ES-I3 (cell line): ENCODE measurements at regions not wholly inside any gene's neighbourhood (a gene's known extent, or its start where the extent isn't known, plus 50 kb on each side); places are given as distances from the start of the nearest gene placed in this dataset.

Source experiments
- H3K36me3 ChIP-seq: 2 replicates; pipeline ENCODE4 v1.6.1; 2013; ENCODE audit warnings: mild to moderate bottlenecking, low read length, control low read depth, moderate library complexity; ENCODE audit not compliant: insufficient read depth
- H3K4me1 ChIP-seq: 2 replicates; pipeline ENCODE4 v1.6.1; 2013; ENCODE audit warnings: mild to moderate bottlenecking, control low read depth, low read length; ENCODE audit not compliant: insufficient read depth
- H3K9ac ChIP-seq: 2 replicates; pipeline ENCODE4 v1.6.1; 2013; ENCODE audit warnings: low read depth, mild to moderate bottlenecking, low read length, moderate library complexity
- H3K9me3 ChIP-seq: 2 replicates; pipeline ENCODE4 v1.6.1; 2013; ENCODE audit warnings: mild to moderate bottlenecking, low read length, moderate library complexity; ENCODE audit not compliant: control insufficient read depth, insufficient read depth

DNA sequence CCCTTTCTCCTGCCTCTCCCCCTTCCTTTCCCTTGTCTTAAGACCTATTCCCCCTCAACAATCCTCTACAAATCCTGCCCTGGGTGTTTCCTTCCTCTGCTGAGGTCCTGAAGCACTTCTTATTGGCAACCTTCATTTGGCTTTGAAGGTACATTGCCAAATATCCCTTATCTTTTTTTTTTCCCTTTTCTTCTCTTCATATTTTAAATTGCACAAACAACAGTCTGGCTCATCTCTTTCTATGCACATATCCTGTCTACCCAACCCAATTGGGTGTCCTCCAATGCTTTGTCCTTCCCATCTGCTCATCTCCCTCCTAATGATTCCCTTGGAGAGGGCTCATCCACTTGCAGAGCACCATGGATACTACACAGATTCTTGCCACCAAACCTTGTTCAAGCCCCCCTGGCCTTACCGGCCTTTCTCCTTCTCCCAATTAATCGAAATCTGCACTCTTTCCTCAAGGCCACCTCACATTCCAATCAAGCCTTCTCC lies 537.9 kb upstream of the JARID2 start:
- no peaks in the 10 kb centered on the region; the same call in 1 of the 2 replicates for H3K4me1 ChIP-seq

DNA sequence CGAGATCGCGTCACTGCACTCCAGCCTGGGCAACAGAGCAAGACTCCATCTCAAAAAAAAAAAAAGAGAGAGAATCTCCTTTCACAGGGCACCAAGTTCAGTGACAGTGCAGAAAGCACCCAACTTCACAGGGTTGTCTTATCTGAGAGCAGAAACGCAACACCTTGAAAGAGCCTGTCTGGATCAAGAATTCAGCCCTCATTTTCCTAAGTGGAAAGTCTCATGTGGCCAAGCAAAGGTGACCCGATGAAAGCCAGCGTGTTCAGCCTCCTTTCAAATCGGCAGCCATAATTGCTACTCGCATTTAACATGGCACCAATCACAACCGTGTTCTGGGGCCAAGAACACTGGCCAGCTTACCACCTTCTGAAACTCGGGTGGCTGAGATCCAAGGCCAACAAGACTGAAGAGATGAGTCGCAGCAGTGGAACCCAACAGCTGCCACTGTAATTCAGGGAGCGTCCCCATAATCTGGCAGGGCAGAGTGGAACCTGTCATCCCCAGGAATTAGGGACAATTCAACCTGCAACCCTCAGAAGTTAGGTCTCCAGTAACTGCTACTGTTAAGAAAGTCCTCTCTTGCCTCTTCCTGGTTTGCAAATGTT lies 536.7 kb upstream of the JARID2 start:
- Histone ChIP-seq H3K4me1 (no peaks in the 10 kb centered on the region; the same call in 1 of the 2 replicates), H3K9me3 (no peaks in the 10 kb centered on the region), H3K36me3 (no peaks in the 10 kb centered on the region), H3K9ac (no peak overlapping the region)

More for the DNA sequence above, 537.9 kb upstream of the JARID2 start:
- H3K9me3 ChIP-seq, result no peaks in the 10 kb centered on the region
- H3K9ac ChIP-seq, result no peak overlapping the region
- no peaks in the 10 kb centered on the region for H3K36me3 ChIP-seq

GRCh38 chr6:14709900-14710299 lies 536.0 kb upstream of the JARID2 start:
- H3K9ac ChIP-seq, result no peak overlapping the region
- no peaks in the 10 kb centered on the region for H3K36me3 ChIP-seq
- no peaks in the 10 kb centered on the region for H3K9me3 ChIP-seq
- H3K4me1 ChIP-seq, result no peaks in the 10 kb centered on the region; the same call in 1 of the 2 replicates

- Histone ChIP-seq H3K9ac (no peak overlapping the region), H3K9me3 (no peaks in the 10 kb centered on the region), H3K36me3 (no peaks in the 10 kb centered on the region), H3K4me1 (no peaks in the 10 kb centered on the region; the same call in 1 of the 2 replicates)
Observed at GRCh38 chr6:14710421-14710820, 535.4 kb upstream of the JARID2 start.

DNA sequence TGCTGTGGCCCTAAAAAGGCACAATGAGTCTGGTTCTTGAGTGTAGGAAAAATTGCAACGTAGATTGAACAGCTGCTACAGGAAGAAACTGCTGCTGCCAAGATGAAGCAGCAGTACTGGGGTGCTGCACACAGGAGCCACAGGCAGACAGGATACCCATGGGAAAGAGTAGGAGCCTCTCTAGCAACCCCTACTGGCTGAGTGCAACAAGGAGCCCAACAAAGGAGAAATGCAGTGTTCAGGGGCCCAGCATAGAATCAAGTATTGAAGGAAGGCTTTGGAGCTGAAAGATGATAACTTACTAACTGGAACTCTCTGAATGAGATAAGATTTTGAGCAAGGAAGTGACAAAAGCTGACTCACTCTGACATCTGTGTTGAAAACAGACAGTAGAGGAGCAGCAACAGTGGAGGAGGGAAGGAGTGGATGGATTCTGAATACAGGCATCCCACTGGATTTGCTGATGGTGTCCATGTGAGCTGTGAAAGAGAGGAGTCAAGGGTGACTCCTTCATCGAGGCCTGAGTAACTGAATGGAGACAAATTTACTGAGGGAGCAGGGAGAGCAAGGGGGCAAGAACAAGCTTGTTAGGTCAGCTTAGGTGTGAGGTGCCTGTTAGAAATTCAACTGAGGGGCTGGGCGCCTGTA lies 534.7 kb upstream of the JARID2 start:
- H3K4me1 ChIP-seq, result no peaks in the 10 kb centered on the region; the same call in 1 of the 2 replicates
- no peaks in the 10 kb centered on the region for H3K36me3 ChIP-seq
- no peaks in the 10 kb centered on the region for H3K9me3 ChIP-seq
- no peak overlapping the region for H3K9ac ChIP-seq

DNA sequence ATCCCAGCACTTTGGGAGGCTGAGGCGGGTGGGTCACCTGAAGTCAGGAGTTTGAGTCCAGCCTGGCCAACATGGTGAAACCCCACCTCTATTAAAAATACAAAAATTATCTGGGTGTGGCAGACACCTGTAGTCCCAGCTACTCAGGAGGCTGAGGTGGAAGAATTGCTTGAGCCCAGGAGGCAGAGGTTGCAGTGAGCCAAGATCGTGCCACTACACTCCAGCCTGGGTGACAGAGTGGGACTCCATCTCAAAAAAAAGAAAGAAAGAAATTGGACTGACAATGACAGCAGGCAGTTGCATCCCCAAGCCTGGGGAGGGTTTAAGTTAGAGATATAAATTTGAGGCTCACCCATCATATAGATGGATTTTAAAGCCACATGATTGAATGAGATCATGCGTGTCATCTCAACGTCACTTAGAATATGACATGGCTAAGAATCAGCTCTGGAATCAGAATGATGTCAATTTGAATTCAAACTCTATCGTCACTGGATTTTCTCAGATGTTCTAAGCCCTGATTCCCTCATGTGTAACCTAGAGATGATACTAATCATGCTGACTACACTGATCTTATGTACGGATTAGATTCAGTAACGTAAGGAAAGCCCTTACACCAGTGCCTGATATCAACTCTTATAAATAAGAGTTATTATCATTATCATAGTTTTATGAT lies 534.0 kb upstream of the JARID2 start:
- Histone ChIP-seq H3K9ac (no peak overlapping the region), H3K4me1 (no peaks in the 10 kb centered on the region; the same call in 1 of the 2 replicates), H3K36me3 (no peaks in the 10 kb centered on the region), H3K9me3 (no peaks in the 10 kb centered on the region)

- Histone ChIP-seq H3K36me3 (no peaks in the 10 kb centered on the region), H3K9ac (no peak overlapping the region), H3K4me1 (no peaks in the 10 kb centered on the region; the same call in 1 of the 2 replicates), H3K9me3 (no peaks in the 10 kb centered on the region)
Observed at GRCh38 chr6:14713008-14713960, 532.6 kb upstream of the JARID2 start.

GRCh38 chr6:14713966-14714631 lies 531.8 kb upstream of the JARID2 start:
- Histone ChIP-seq H3K9me3 (no peaks in the 10 kb centered on the region), H3K36me3 (no peaks in the 10 kb centered on the region), H3K4me1 (no peaks in the 10 kb centered on the region; the same call in 1 of the 2 replicates), H3K9ac (no peak overlapping the region)

DNA sequence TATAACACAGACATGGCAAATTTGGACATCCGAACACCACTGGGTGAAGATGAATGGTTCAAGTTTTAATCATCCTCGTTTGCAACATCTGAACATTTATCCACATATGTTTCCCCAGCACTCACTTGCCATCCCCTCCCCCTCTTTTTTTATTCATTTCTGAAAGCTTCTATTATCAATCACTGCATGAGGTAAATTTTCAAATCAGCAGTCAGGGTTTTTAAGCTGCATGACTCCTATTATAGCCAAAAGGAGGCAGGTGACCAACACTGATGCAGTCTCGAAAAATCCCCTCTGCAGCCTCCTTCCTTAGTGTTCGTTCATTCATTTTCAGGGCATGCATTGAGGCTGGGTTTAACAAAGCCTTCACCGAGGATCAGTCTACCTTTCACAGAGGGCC lies 530.8 kb upstream of the JARID2 start:
- H3K36me3 ChIP-seq, result no peaks in the 10 kb centered on the region
- no peak overlapping the region for H3K9ac ChIP-seq
- no peaks in the 10 kb centered on the region; the same call in 1 of the 2 replicates for H3K4me1 ChIP-seq
- no peaks in the 10 kb centered on the region for H3K9me3 ChIP-seq

GRCh38 chr6:14716499-14717146 lies 529.2 kb upstream of the JARID2 start:
- no peaks in the 10 kb centered on the region for H3K36me3 ChIP-seq
- no peak overlapping the region for H3K9ac ChIP-seq
- H3K9me3 ChIP-seq, result no peaks in the 10 kb centered on the region
- peaks cover 8% of the 10 kb centered on the region; the same call in 1 of the 2 replicates for H3K4me1 ChIP-seq

DNA sequence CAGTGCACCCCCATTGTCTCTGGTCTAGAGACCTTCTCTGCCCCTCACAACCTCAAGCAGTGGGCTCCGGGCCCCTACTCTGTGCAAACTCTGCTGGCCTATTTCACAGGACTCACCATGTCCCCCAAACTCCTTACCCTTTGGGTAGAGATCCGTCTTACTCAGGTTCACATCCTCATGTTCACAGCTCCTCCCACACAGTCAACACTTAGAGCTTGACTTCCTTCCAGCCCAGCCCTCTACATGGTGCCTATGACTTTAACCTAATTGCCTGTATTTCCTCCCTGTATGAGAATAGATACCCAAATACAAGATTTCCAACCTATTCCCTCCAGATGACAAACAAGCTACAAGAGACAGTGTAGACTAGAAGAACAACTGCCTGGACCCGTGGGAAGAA lies 528.6 kb upstream of the JARID2 start:
- no peaks in the 10 kb centered on the region for H3K9me3 ChIP-seq
- no peak overlapping the region for H3K9ac ChIP-seq
- H3K36me3 ChIP-seq, result no peaks in the 10 kb centered on the region
- peaks cover 8% of the 10 kb centered on the region; the same call in 1 of the 2 replicates for H3K4me1 ChIP-seq

DNA sequence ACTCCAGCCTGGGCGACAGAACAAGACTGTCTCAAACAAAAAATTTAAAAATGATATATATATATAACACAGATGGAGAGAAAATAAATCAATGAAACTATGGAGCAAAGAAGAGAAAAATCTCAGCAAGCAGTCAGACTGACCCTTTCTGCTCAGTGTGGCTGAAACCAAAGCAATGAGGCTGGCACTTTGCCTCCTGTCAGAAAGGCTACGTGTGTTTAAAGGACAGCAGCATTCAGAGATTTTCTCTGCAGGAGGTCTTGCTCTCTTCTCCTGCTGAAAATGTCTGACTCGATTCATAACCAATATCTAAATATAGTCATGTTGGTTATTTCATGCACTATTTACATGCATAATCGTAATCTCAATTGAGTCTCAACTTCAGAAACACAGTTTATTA lies 527.0 kb upstream of the JARID2 start:
- no peak overlapping the region for H3K9ac ChIP-seq
- no peaks in the 10 kb centered on the region for H3K36me3 ChIP-seq
- H3K4me1 ChIP-seq, result peaks cover 8% of the 10 kb centered on the region; the same call in 1 of the 2 replicates
- no peaks in the 10 kb centered on the region for H3K9me3 ChIP-seq

DNA sequence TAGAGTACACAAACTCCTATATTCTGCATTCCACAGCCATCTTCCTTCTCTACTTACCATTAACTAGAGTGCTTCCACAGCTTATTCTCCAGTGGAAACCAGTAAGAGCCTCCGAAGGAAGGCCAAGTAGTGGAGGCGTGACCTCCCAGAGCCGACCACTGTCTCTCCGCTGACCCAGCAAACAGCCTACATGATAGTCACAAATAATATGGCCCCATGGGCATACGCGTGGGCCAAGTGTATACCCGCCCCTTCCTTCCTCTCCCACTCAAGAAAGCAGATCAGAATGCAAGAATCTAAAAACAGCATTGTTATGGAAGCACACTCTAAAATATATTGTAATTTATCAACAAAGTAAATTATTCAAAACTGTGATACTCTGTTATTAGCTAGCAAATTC lies 526.6 kb upstream of the JARID2 start:
- peaks cover 8% of the 10 kb centered on the region; the same call in 1 of the 2 replicates for H3K4me1 ChIP-seq

More for the DNA sequence above, 526.6 kb upstream of the JARID2 start:
- no peaks in the 10 kb centered on the region for H3K36me3 ChIP-seq
- no peak overlapping the region for H3K9ac ChIP-seq
- no peaks in the 10 kb centered on the region for H3K9me3 ChIP-seq
